Activated CD8-positive, alpha-beta T cell treated with anti-CD3 and anti-CD28 coated beads for 36 hours (primary cell): ENCODE measurements at regions not wholly inside any gene's neighbourhood (a gene's known extent, or its start where the extent isn't known, plus 50 kb on each side); places are given as distances from the start of the nearest gene placed in this dataset.

ENCODE experiments used
- ATAC-seq: fragments of 200-7000 bp; cut with Tn5 transposase; one replicate; pipeline ENCODE4 v1.10.0; 2021; ENCODE audit warnings: mild to moderate bottlenecking, moderate library complexity
- CTCF ChIA-PET: fragments of 350-600 bp; sonication (Branson Sonifier 250); formaldehyde crosslinking; loops from one replicate; lab custom pipeline; 2021; ENCODE audit warnings: antibody characterized with exemption; lab: Charles Lee
- POLR2A ChIA-PET: fragments of 350-600 bp; sonication (Branson Sonifier 250); formaldehyde crosslinking; loops from one replicate; lab custom pipeline; 2021; ENCODE audit warnings: antibody characterized with exemption; lab: Charles Lee
- DNase-seq: peaks from one replicate; pipeline ENCODE4 v3.0.0-alpha.2; 2020
- H3K27ac Mint-ChIP-seq: one replicate; pipeline ENCODE4 v1.8.0; 2021; ENCODE audit warnings: mild to moderate bottlenecking, mixed read lengths
- H3K27me3 Mint-ChIP-seq: one replicate; pipeline ENCODE4 v1.8.0; 2021; ENCODE audit warnings: mixed read lengths
- H3K36me3 Mint-ChIP-seq: one replicate; pipeline ENCODE4 v1.8.0; 2021; ENCODE audit warnings: low read depth, mixed read lengths
- H3K4me1 Mint-ChIP-seq: one replicate; pipeline ENCODE4 v1.8.0; 2021; ENCODE audit warnings: low read depth, mixed read lengths
- H3K4me3 Mint-ChIP-seq: one replicate; pipeline ENCODE4 v1.8.0; 2021; ENCODE audit warnings: mild to moderate bottlenecking, moderate library complexity, mixed read lengths
- H3K9me3 Mint-ChIP-seq: one replicate; pipeline ENCODE4 v1.8.0; 2021; ENCODE audit warnings: mixed read lengths
- CTCF ChIP-seq: fragments of 200-600 bp; IDR thresholded peaks from one replicate; pipeline ENCODE4 v1.8.0; 2022; ENCODE audit warnings: antibody characterized with exemption, mild to moderate bottlenecking
- intact Hi-C: fragments of 100-400 bp; cut with micrococcal nuclease; formaldehyde crosslinking; loops from one replicate; pipeline ENCODE4 v1.10.0; 2022

- Mint-ChIP-seq H3K9me3 (no peaks in the 10 kb centered on the region), H3K36me3 (no peaks in the 10 kb centered on the region), H3K27ac (no peak overlapping the region), H3K27me3 (no peaks in the 10 kb centered on the region), H3K4me1 (no peaks in the 10 kb centered on the region), H3K4me3 (no peak overlapping the region)
- DNase-seq (no peak), ATAC-seq (no peak)
- intact Hi-C loops = no loop called here
- no peak for TF ChIP-seq CTCF
- CTCF ChIA-PET = no interaction called here
- POLR2A ChIA-PET = interaction anchor here (0.6 kb wide), 1 partner anchor 1490 kb away, joined by 3 read pairs; no protein-coding TSS in a partner anchor
These were observed 55.8 kb upstream of the TNP1 start for GRCh38 chr2:216915557-216916150.

DNA sequence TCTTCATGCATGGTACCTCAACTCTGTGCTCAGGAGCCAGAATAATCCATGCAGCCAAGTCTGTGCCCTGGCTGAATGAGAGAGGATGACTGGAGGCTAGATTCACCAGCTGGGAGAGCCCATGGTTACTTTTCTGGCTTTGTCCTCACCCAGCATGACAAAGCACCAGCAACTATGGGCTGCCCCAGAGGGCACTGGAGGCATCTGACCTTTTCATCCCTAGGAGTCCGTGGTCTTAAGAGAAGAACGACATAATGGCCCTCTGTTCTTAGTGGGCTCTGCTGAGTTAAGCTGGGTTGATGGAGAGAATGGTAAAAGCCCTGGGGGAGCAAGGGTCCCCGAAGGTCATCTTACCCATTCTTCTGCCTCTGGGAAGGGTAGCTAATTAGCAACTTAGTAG is 54.6 kb upstream of the TNP1 start:
- no peak for ATAC-seq
- Mint-ChIP-seq H3K27ac (no peak overlapping the region), H3K27me3 (no peaks in the 10 kb centered on the region), H3K9me3 (no peaks in the 10 kb centered on the region), H3K36me3 (no peaks in the 10 kb centered on the region), H3K4me1 (no peaks in the 10 kb centered on the region), H3K4me3 (no peak overlapping the region)
- ChIA-PET POLR2A (no interaction called here), CTCF (no interaction called here)
- intact Hi-C loops = no loop called here
- DNase-seq = no peak
- no peak for TF ChIP-seq CTCF

DNA sequence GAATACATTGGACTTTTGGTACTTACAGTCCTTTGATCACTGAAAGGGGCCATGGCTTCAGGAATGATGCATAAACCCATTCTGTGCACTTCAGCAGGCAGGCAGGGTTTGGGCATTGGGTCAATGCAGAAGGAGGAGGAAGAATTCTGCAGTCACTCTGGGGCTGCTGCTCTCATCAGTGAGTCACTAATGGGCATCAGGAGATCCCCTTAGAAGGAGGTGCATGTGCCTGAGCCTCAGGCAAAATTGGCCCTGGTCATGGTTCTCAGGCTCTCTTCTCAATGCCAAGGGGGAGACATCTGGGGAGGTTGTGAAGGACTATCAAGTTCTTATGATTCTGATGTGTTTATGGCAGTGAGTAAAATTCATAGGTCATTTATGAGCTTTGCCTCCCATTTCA is 52.0 kb upstream of the TNP1 start:
- Mint-ChIP-seq H3K4me1 (no peaks in the 10 kb centered on the region), H3K4me3 (no peak overlapping the region), H3K36me3 (no peaks in the 10 kb centered on the region), H3K27ac (no peak overlapping the region), H3K27me3 (peaks cover 1% of the 10 kb centered on the region), H3K9me3 (no peaks in the 10 kb centered on the region)
- ATAC-seq (no peak), DNase-seq (no peak)
- no peak for TF ChIP-seq CTCF
- POLR2A ChIA-PET = no interaction called here
- CTCF ChIA-PET = no interaction called here
- intact Hi-C loops = no loop called here

- peaks cover 3% of the 10 kb centered on the region for H3K27me3 Mint-ChIP-seq
- no peak overlapping the region for H3K27ac Mint-ChIP-seq
- ChIA-PET POLR2A (no interaction called here), CTCF (no interaction called here)
- TF ChIP-seq CTCF = no peak
- no peak overlapping the region for H3K4me3 Mint-ChIP-seq
- intact Hi-C loops = no loop called here
- H3K9me3 Mint-ChIP-seq = no peaks in the 10 kb centered on the region
- no peak for ATAC-seq
- H3K4me1 Mint-ChIP-seq = no peaks in the 10 kb centered on the region
- DNase-seq = no peak
- H3K36me3 Mint-ChIP-seq = no peaks in the 10 kb centered on the region
These were observed 51.1 kb upstream of the TNP1 start for GRCh38 chr2:216911008-216911407.

DNA sequence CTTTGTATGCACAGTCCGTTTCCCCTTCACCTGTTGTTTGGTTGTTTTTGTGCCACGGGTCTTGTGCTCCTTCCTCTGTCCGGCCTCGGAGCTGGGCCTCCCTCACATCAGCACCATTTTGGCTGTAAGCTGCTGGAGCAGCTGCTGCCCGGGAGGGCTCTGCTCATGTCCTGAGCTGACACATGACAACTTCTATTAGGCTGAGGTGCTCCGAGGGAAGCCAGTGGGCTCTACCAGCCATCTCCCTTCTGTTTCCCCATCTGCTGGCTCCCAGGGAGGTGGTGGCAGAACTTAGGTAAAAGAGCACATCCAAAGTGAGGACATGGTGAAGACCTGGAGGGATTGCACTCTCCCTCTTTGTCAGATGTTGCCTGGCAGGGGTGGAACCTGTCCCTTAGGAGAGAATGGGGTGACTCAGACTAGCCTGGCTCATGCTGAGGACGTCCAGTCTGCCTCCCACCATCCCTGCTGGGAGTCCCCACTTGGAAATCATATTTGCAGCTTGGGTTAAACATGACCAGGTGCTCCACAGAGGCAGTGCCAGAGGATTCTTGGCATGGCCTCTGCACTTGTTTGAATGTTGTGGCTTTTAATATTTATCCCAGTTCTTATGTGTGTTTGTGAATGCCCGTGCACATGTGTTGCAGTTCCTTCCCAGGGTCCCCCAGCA is 49.8 kb upstream of the TNP1 start:
- CTCF ChIA-PET = interaction anchor here (1.1 kb wide), 1 partner anchor 21 kb away, joined by 3 read pairs; no protein-coding TSS in a partner anchor
- no peak for ATAC-seq
- Mint-ChIP-seq H3K27ac (no peak overlapping the region), H3K27me3 (peaks cover 3% of the 10 kb centered on the region), H3K9me3 (no peaks in the 10 kb centered on the region), H3K36me3 (no peaks in the 10 kb centered on the region), H3K4me3 (no peak overlapping the region), H3K4me1 (no peaks in the 10 kb centered on the region)
- intact Hi-C loops = no loop called here
- TF ChIP-seq CTCF = no peak
- no peak for DNase-seq
- POLR2A ChIA-PET = interaction anchor here (0.6 kb wide), 1 partner anchor 88 kb away, joined by 3 read pairs; no protein-coding TSS in a partner anchor
